D721Med (cell line): ENCODE measurements at regions not wholly inside any gene's neighbourhood (a gene's known extent, or its start where the extent isn't known, plus 50 kb on each side); places are given as distances from the start of the nearest gene placed in this dataset.

Experiments
- DNase-seq: peaks from one replicate; pipeline ENCODE4 v3.0.0; 2011; ENCODE audit warnings: low spot score; ENCODE audit not compliant: insufficient read length
- FAIRE-seq: peaks from 2 replicates; lab custom pipeline; 2011; peaks lifted over from hg19 to GRCh38; lab: Jason Lieb, UNC
- TF ChIP-seq, protein P1 (sequence below): IDR thresholded peaks from 2 replicates; pipeline ENCODE4 v1.5.1; 2012; ENCODE audit warnings: mild to moderate bottlenecking, control low read depth; ENCODE audit not compliant: insufficient read depth; ENCODE audit errors: missing control alignments

DNA sequence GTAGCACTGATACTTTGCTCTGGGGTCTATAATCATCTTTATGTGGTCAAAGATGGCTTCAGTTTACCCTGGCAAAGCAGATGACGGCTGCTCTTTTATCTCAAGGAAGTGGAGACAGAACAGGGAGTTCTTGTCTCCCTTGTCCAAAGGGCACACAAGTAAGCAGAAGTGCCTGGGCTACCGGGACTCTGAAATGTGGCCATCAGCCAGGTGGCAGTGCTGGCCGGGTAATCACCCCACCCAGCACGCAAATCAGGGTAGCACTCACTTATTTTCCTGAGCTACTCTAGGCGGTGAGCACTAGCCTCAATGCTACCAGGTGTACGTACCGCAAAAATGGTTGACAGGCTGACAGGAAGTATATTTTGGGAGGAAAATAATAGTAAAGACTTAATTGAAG lies 119.7 kb upstream of the ETAA1 start:
- DNase-seq (no peak), FAIRE-seq (no peak)

DNA sequence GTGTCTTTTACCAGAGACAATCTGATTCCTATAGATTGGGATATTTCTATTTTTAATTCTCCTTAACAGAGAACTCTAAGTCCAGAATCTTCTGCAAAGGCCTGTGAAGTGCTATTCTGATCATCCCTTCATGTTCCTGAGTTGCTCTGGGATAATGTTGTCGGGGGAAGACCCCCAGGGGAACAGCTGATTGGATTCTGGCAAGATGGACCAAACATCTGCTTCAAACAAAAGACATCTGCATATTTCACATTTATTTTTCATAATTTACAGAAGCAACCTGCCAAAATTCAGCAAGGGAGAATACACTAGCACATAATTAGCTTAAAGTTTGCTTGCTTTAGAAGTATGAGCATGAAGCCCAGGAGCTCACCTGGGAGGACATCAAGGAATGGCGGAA lies 116.0 kb upstream of the ETAA1 start:
- TF ChIP-seq, protein P1, sequence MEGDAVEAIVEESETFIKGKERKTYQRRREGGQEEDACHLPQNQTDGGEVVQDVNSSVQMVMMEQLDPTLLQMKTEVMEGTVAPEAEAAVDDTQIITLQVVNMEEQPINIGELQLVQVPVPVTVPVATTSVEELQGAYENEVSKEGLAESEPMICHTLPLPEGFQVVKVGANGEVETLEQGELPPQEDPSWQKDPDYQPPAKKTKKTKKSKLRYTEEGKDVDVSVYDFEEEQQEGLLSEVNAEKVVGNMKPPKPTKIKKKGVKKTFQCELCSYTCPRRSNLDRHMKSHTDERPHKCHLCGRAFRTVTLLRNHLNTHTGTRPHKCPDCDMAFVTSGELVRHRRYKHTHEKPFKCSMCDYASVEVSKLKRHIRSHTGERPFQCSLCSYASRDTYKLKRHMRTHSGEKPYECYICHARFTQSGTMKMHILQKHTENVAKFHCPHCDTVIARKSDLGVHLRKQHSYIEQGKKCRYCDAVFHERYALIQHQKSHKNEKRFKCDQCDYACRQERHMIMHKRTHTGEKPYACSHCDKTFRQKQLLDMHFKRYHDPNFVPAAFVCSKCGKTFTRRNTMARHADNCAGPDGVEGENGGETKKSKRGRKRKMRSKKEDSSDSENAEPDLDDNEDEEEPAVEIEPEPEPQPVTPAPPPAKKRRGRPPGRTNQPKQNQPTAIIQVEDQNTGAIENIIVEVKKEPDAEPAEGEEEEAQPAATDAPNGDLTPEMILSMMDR = no peak
- DNase-seq (no peak), FAIRE-seq (no peak)

More for the DNA sequence above, 119.7 kb upstream of the ETAA1 start:
- TF ChIP-seq, protein P1 = no peak

DNA sequence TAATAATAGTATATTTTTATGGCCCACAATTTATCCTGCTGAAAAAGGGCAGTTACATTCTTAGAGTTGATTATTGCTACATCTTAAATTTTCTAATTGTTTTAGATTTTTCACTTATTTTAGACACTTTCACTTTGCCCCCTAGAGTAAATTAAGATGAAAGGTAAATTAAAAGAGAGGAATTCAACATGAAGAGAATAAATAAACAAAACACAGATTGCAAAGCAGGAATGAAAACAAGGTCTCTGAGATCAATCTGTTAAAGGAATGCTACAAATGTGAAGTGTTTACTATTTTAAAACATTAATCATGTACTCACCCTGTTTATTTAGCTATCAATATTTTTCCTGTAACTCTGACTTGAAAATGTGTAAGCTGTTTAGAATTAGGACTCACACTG lies 113.5 kb upstream of the ETAA1 start:
- DNase-seq = no peak
- TF ChIP-seq, protein P1 = no peak
- FAIRE-seq = no peak

DNA sequence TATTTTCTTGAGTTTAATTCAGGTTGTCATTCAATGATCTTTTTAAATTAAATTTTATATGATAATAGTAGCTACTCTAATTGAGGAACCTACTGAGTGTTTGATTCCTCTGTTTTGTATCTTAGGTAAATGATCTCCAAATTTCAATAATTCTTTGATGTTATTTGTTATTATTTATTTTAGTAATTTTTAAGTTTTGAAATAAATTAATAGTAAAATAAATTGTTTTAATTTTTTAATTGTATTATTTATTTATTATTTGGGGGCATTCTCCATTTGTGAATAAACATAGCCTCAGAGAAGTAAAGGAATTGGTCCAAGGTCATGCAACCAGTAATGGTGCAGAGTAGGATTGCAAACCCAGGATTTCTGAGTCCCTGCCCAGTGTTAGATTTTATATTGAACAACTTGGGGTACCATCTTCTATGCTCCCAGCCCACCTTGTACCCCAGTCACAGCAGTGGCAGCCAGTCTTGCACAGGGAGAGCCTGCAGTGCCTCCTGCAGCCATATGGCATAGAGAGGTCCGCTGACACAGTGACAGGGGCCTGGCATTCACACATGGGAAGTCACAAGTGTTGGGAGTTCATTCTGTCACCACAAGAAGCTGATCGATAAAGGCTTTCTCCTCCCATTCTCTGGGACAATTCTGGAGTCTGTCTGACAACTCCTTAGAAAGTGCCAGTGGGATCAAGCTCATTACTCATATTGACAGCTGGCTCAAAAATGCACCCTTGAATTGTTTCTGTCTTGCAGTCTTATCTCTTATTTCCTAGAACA lies 110.0 kb upstream of the ETAA1 start:
- no peak for FAIRE-seq
- TF ChIP-seq, protein P1 = no peak

DNA sequence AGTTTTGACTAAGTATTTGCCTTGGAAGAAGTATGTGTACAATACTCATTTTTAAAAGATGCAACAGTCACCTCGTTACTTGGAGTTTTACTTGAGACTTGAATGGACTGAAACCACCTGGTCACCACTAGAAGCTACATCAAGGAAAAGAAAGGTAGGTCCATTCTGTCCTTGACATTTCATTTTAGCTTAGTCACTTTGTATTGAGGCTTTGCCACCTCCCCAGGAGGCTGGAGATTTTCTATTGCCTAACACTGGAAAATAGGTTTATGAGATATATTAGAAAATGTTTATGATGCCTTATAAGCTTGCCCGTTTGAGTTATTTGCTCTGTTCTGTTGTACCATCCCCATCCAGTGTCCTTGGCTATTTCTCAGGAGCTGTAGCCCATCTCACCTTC lies 107.9 kb upstream of the ETAA1 start:
- DNase-seq (no peak), FAIRE-seq (no peak)

More for the DNA sequence above, 110.0 kb upstream of the ETAA1 start:
- DNase-seq = no peak

DNA sequence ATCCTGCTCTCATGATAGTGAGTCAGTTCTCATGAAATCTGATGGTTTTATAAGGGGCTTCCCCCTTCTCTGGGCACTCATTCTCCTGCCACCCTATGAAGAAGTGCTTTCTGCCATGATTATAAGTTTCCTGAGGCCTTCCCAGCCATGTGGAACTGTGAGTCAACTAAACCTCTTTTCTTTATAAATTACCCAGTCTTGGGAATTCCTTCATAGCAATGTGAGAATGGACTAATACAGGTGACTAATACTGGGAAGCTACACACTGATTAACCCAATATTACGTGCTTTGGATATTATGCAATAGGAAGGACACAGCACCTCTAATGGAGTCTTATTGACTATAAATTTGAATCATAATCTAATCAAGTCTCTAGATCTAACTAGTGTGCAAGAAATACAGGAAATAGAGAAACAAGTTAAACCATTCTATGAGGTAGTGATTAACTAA lies 107.2 kb upstream of the ETAA1 start:
- FAIRE-seq (no peak), DNase-seq (no peak)
- TF ChIP-seq, protein P1 = no peak

More for the DNA sequence above, 107.9 kb upstream of the ETAA1 start:
- TF ChIP-seq, protein P1 = no peak
